AG08395 (cell line): ENCODE measurements at regions not wholly inside any gene's neighbourhood (a gene's known extent, or its start where the extent isn't known, plus 50 kb on each side); places are given as distances from the start of the nearest gene placed in this dataset.
A peak's percentile ranks its signal among the peaks of the same experiment; 100 is the strongest.
"Not testable (repeated sequence)": the region's sequence is repeated elsewhere in the genome, so short reads cannot be mapped to it uniquely, and the experiment has no call there.

Experiments
- DNase-seq: peaks from one replicate; pipeline ENCODE4 v3.0.0; 2012; ENCODE audit warnings: mixed read lengths, low spot score

DNA sequence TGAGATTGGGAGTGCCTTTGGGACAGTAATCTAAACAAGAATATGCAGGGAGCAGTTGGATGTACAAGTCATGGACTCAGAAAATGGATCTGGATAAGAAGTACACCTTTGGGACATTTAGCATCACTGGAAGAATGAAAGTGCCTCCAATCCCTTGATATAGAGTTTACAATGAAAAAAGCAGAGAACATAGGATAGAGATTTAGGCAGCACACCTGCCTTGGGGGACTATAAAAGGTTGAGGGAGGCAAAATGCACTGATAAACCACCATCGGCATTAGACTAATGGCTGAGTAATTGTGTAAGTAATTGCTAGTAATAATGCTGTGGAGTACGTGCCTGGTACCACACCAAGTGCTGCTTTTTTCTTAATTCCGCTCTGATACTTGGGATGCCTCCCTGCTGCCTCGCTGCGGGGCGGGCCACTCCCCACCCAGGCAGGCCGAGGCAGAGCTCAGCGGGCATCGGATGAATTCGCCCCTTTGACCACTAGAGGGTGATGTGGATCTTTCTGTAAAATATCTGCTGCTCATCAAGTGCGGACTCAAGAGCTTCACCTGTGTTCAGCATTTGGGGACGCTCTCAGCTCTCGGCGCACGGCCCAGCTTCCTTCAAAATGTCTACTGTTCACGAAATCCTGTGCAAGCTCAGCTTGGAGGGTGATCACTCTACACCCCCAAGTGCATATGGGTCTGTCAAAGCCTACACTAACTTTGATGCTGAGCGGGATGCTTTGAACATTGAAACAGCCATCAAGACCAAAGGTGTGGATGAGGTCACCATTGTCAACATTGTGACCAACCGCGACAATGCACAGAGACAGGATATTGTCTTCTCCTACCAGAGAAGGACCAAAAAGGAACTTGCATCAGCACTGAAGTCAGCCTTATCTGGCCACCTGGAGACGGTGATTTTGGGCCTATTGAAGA lies 99.9 kb downstream of the ANKRD18B start:
- DNase-seq, result peak; percentile 76

DNA sequence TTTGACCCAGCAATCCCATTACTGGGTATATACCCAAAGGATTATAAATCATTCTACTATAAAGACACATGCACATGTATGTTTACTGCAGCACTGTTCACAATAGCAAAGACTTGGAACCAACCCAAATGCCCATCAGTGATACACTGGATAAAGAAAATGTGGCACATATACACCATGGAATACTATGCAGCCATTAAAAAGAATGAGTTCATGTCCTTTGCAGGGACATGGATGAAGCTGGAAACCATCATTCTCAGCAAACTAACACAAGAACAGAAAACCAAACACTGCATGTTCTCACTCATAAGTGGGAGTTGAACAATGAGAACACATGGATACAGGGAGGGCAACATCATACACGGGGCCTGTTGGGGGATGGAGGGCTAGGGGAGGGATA lies 104.3 kb downstream of the ANKRD18B start:
- DNase-seq, result not testable (repeated sequence)

DNA sequence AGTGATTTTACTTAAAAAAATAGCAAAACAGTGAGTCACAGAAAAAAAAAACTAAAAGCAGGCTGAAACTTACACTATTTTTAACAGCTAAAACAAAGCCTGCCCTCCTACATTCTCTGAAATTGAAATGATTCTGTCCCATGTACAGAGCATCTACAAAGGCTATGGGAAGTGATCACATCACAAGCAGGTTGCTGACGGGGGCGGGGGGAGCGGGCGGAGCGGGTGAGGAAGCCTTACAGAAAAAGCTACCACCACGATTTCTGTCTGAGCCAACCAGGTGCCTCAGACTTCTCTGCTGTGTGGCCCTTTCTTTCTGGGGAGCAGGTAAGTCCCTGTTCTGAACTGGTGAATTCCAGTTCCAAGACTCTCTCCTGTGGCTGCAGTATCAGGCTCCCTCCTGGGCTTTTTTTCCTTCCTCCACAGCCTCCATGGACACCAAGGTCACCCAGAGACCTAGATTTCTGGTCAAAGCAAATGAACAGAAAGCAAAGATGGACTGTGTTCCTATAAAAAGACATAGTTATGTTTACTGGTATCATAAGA lies 104.9 kb downstream of the ANKRD18B start:
- no peak for DNase-seq

DNA sequence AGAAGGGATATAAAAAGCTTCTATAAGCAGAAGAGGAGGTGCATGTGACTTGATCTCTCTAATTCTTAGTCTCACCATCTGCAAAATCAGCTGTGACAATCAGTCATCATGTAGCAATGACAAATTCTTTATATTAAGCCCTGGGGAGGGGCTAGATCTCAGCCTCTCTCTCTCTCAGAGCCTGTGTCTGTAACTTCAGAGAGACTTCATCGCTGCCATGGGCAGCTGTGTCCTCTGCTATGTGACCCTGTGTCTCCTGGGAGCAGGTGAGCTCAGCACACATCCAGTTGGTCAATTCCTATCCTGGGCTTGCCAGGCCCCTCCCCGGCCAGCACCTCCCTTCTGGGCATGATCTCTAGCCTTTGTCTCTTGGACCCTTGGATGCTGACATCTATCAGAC lies 109.6 kb downstream of the ANKRD18B start:
- DNase-seq, result no peak

DNA sequence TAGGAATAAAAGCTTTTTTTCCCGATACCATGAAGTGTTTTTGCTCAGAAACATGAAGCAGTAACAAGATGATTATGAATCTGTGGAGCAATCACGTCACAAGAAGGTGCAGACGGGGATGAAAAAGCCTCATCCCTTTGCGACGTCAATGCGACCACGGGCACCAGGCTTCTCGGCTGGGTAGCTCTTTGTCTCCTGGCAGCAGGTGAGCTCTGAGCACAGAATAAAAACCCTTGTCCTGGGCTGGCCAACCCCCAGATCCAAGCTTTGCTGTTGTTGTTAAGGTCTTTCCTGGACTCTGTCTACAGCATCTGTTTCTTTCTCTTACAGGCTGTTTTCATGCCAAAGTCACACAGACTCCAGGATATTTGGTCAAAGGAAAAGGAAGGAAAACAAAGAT lies 113.8 kb downstream of the ANKRD18B start:
- DNase-seq, result no peak

DNA sequence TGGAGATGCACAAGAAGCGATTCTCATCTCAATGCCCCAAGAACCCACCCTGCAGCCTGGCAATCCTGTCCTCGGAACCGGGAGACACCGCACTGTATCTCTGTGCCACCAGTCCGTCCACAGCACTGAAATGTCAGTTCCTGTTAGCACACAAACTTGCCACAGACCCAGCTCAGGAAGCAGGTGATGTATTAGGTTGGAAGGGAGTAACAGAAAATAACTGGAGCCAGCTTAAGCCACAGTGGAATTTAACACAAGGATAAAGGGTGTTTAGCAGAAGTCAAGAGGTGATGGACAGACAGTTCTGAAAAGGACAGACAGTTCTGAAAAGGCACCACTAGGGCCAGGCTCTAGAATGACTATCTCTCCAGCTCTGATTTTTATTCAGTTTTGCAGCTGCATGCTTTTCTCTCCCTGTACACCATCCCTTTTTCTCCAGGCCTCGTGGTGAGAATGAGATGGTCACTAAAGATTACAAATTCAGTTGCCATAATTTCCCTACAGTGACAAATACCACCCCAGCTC lies 114.4 kb downstream of the ANKRD18B start:
- no peak for DNase-seq

DNA sequence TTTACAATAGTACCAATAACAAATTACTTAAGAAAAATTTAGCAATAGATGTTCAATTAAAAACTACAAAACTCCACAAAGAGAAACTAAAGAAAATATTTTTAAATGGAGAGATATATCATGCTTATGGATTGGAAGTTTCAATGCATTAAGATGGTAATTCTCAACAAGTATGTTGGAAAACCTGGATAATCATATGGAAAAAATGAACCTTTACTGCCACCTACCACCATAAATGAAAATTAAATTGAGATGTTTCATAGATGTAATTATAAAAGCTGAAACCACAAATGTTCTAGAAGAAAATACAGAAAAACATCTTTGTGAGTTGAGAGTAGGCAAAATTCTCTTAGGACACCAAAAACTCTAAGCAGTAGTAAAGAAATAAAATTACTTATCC lies 121.7 kb downstream of the ANKRD18B start:
- DNase-seq, result no peak

DNA sequence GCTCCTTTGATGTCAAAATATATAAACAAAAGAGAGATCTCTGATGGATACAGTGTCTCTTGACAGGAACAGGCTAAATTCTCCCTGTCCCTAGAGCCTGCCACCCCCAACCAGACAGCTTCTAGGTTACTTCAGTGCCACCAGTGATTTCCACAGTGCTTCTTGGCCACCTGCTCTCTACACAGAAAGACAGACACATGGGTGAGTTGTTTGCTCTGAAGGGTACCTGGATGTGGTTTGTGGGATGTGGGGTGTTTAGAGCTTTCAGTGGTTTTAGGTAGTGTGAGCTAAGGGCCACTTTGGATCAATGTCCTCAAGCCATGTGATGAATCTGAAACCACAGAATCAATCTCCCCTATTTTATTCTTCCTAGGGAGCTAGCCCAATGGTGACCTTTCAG lies 125.4 kb downstream of the ANKRD18B start:
- DNase-seq, result no peak

DNA sequence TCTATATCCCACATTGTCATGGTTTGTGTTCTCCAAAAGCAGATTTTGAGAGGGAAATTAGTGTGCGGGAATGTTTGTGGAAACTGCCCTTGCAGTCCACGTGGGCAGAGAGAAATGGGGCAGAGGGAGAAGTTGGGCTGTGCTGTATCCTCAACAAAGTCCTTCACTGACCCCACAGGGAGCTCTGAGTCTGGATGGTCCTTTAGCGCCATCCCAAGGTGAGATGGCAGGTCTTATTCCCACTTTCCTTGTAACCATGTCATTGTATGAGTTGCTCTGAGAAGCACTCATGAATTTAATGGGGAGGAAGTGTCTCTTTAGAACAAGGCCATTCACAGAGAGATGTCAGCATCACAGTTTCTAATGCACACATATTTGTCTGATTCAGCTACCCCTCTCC lies 127.1 kb downstream of the ANKRD18B start:
- no peak for DNase-seq

DNA sequence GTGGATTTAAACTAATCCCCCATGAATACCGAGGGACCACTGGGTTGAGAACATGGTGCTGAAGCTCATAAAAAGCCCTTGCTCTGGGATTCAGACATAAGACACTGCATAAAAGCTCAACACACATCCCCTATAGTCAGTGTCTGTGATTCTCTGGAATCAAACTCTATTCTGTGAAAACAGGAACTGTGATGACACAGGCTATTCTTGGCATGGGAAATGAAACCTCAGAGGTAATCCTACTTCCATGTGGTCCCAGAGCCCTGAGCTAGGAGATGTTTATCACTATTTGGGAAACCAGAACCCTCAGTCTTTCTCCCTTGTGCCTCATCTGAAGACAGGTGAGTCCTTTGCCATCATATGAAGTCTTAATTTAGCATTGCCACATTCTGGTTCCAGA lies 135.4 kb upstream of the PRSS3 start:
- no peak for DNase-seq

DNA sequence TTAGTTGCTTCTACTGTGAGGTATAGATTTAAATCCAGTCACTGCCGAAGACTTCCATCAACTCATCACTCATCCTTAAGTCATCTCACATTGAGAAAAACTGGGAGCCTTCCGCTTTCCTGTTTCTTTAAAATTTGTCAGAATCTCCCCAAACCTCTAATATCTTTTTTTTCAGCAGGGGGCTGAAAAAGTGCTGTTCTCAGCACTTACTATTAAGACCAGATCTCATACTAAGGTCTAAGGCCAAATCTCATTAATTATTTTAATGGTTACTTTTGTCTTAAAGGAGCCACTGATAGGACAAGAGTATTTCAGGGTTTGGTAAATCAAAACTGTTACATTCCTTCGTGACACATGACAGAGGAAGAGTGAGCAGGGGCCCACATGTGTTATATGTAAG lies 134.6 kb upstream of the PRSS3 start:
- no peak for DNase-seq

DNA sequence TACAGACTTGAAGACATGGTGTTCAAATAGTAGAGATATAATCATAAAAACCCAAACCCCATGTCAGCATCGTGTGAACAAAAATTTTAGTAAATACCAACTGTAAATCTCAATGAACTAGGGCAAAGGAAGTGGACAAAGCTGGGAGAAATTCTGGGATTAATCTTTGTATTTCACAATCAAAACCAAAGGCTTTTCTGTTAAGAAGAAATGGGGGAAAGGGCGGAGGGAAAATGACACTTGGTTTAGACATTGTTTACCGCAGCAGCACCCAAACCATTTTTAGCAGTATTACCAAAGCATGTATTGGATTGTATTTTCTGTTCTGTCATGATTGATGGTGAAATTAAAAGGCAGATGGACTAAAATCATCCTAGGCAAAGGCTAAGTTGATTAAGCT lies 134.2 kb upstream of the PRSS3 start:
- no peak for DNase-seq

DNA sequence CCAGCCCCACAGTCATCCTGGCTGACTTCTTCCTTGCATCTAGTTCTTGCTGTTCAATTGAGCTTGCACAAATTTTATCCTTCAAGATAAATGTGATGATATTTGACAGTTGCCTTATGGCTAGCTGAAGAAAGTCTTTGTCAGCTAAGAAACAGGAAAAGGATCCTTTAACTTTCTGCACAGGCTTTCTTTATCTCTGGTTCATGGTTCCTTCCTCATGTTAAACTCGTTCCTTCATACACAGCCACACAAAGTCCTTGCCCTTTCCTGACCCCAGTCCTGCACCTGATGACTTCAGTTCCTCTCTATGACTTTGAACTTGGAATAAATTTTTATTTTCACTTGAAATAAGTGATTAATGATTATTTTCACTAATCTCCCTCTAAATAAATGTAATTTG lies 132.5 kb upstream of the PRSS3 start:
- no peak for DNase-seq

DNA sequence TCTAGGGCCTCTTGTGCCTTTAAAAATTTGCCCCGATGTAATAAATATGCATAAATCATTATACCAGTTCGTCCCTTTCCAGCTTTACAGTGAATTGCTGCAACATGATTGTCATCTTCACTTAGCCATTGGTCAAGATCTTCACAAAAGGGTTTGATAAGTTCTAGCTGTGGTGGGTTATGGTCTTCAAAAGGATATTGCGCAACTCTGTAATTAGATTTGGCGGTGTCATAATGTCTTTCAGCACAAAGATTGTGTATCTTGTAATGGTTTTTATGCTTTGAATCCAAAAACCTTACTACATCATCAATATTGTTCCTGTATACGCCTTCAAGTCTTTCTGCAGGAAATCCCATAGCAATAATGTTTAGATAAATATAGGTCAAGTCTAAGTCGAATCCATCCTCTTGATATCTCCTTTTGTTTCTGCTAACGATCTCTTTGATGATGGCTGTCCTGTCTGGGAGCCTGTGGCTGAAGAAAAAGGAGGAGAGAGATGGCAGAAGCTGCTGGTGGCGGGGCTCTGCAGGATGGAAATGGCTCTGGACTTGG lies 119.1 kb upstream of the PRSS3 start:
- DNase-seq, result not testable (repeated sequence)

DNA sequence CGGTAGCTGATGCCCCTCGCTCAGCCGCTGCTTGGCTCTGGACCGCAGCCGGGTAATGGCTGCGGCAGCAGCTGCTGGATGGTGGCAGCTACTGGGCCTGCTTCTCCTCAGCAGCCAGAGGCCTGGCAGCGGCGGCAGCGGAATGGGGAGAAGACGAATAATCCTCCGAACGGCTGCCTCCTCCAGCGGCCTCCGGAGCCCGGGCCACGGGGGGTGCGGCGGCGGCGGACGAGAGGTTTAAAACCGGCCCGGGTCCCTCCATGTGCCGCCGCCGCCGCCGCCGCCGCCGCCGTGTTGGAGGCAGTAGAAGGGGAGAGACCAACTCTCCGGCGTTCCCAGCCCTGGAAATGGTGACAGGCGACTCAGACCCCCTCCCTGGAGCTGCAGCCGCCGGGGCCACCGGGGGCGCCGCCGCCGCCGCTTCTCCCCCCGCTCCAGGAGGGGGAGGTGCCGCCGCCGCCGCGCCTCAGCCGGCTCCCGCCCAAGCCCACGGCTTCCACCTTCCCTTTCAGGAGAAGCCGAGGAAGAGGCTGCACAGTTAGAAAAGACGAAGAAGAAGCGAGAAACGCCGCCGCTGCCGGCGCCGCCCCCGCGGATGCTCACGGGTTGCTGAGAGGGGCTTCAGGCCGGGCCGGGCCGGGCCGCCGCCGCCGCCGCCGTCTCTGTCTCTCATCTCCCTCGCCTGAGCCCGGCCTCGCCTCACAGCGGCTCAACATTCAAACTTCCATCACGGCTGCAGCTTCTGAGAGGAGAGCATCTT lies 118.4 kb upstream of the PRSS3 start:
- peak; percentile 2 for DNase-seq

DNA sequence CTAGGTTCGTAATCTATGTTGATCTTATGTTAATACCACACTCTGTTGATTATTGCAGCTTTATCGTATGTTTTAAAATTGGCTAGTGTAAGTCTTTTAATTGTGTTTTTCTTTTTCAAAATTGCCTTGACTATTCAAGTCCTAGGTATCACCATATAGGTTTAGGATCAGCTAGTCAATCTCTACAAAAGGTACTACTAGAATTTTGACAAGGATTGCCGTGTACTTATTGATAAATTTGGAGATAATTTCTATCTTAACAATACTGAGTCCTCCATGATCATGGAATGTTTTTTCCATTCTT lies 117.9 kb upstream of the PRSS3 start:
- DNase-seq, result no peak

DNA sequence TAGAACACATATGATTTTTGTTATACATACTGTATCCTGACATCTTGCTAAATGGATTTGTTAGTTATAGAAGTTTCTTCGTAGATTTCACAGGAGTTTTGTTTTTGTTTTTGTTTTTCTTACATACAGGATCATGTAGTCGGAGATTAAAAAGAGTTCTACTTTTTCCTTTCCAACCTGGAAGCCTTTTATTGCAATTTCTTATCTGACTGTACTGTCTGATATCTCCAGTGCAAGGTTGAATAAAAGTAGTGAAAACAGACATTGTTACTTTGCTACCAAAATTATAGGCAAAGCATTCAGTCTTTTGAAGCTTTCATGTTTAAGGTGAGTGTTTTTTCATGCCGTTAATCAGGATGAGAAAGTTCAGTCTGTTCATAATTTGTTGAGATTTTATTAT lies 117.4 kb upstream of the PRSS3 start:
- no peak for DNase-seq

DNA sequence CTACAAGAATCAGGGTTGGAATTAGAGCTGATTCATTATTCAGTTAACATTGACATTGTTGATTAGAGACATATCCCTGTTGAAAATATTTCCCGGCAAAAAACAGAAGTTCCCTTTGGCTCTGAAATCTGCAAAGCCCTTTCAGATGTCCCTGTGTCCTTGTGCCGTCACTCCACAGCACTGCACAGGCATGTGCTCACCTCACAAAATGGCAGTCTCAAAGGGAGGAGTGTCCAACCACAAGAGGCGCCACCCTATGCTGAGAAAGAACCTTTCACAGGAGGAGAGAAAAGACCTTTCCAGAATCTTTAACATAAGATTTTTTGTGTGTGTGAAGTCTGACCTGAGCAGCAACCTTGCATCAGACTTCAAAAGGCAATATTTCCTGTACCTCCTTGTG lies 112.8 kb upstream of the PRSS3 start:
- DNase-seq, result no peak

DNA sequence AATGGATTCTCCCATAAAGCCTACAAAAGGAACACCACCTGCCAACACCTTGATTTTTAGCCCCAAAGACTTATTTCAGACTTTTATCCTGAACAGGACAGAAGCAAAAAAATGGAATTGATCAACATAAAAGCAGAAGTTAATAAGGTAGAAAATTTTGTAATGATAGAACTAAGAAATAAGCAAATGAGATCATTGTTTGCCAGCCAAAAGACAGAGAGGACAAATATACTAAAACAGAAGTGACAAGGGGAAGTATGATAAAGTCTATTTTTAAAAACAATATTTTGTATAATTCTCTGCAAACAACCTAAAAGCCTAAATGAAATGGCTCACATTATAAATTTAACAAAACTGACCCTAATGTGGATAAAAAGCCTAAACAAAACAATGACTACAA lies 110.5 kb upstream of the PRSS3 start:
- no peak for DNase-seq

DNA sequence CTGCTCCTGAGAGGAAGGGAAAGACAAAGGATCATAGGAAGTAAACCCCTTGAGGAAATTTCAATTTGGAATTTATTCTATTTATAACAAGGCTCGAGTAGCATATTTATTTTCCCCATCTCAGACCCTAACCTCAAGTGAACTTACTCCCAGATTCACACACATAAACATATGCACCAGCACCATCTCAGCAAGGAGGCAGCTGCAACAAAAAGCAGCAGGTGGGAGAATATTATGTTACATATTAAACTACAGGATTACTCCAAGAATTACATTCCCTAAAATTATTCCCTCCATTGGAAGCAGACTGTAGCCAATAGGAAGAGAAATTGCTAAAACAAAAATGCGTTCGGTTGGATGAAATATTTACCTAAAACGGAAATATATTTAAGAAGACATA lies 108.4 kb upstream of the PRSS3 start:
- no peak for DNase-seq

DNA sequence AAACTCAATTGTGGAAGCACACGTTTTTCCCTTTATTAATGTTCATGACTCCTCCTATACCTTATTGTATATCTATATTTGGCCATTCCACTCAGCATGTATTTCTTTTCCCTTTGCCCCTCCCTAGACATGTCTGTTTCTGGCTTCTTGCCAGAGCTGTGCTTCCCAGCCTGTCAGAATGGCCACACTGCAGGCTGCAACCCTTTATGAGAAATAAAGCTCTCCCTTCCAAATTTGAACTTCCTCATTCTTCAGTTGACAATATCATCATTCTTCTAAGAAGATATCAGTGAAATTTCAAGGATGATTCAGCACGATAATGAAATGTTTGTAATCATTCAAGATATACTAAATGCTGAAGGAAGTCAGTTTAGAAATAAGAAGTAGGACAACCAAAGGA lies 107.6 kb upstream of the PRSS3 start:
- DNase-seq, result no peak

DNA sequence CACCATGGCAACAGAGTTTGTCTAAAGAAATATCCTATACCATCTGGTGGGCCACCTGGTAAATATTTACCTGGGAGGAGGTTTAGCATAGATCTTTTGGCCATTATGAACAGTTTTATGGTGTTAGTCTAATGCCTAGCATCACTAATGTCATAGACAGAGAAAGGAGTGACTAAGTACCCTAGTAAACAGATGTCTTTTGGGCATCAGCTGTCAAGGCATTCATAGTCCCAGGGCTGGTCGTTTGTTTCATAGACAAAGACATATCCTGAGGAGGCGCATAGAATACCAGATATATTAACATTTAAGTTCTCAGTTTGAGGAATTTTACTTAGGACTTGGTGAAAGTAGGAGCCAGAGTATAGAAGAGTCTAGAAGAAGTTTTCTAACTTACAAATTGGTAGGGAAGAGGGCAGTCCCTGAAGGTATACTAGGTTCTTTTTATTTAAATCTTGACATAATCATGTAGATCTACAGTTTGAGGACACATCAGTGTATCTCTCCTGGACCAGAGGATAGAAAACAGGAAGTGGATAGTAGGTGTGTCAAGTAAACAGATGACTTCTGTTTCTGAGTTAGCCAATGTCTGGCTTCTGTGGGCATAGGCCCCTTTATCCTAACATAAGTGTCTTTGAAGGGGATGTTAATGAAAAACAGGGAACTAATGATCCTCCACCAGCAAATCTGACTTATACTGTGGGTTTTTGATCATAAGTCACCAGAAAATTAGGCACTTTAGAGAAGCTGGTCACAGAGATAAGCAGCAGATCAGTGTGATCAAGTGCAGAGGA lies 105.0 kb upstream of the PRSS3 start:
- no peak for DNase-seq
